ENCODE measurements at regions not wholly inside any gene's neighbourhood (a gene's known extent, or its start where the extent isn't known, plus 50 kb on each side); places are given as distances from the start of the nearest gene placed in this dataset.

- TF ChIP-seq SNAI2 (CRISPR knock-in tag; IDR thresholded peaks at IDR 0.05) (no peak), OSR1 (CRISPR knock-in tag; IDR thresholded peaks at IDR 0.05) (no peak), ARNTL (CRISPR knock-in tag; IDR thresholded peaks at IDR 0.05; ENCODE audit: borderline replicate concordance, low read depth) (no peak), CSRNP3 (CRISPR knock-in tag; IDR thresholded peaks at IDR 0.05) (no peak), ZNF70 (CRISPR knock-in tag; IDR thresholded peaks at IDR 0.05) (no peak), ISL1 (CRISPR knock-in tag; IDR thresholded peaks at IDR 0.05) (no peak), RARB (CRISPR knock-in tag; IDR thresholded peaks at IDR 0.05) (no peak), TOX (CRISPR knock-in tag; IDR thresholded peaks at IDR 0.05; ENCODE audit: borderline replicate concordance) (no peak)
- peak; percentile 83 for ATAC-seq
These were observed 77.9 kb upstream of the BMP5 start for GRCh38 chr6:55953335-55953734.

GRCh38 chr6:55950071-55950814 lies 74.9 kb upstream of the BMP5 start:
- no peak for ATAC-seq
- no peak for TF ChIP-seq ISL1 (CRISPR knock-in tag; IDR thresholded peaks at IDR 0.05)
- no peak for TF ChIP-seq RARB (CRISPR knock-in tag; IDR thresholded peaks at IDR 0.05)
- TF ChIP-seq TOX (CRISPR knock-in tag; IDR thresholded peaks at IDR 0.05; ENCODE audit: borderline replicate concordance) = no peak
- TF ChIP-seq OSR1 (CRISPR knock-in tag; IDR thresholded peaks at IDR 0.05) = no peak
- no peak for TF ChIP-seq GLIS3 (CRISPR knock-in tag; IDR thresholded peaks at IDR 0.05)
- no peak for TF ChIP-seq TCF4 (CRISPR knock-in tag; IDR thresholded peaks at IDR 0.05; ENCODE audit: borderline replicate concordance)
- TF ChIP-seq TSHZ2 (CRISPR knock-in tag; IDR thresholded peaks at IDR 0.05) = no peak
- TF ChIP-seq POU6F1 (CRISPR knock-in tag; IDR thresholded peaks at IDR 0.05; ENCODE audit: borderline replicate concordance, low read depth) = no peak
- TF ChIP-seq PPARA (CRISPR knock-in tag; IDR thresholded peaks at IDR 0.05; ENCODE audit: borderline replicate concordance) = no peak
- TF ChIP-seq BACH2 (CRISPR knock-in tag; IDR thresholded peaks at IDR 0.05; ENCODE audit: borderline replicate concordance) = no peak
- TF ChIP-seq ZC3H10 (CRISPR knock-in tag; IDR thresholded peaks at IDR 0.05) = no peak
- no peak for TF ChIP-seq SNAI2 (CRISPR knock-in tag; IDR thresholded peaks at IDR 0.05)
- TF ChIP-seq ARNTL (CRISPR knock-in tag; IDR thresholded peaks at IDR 0.05; ENCODE audit: borderline replicate concordance, low read depth) = no peak
- TF ChIP-seq ZFP30 (CRISPR knock-in tag; IDR thresholded peaks at IDR 0.05) = no peak
- TF ChIP-seq ZFP3 (CRISPR knock-in tag; IDR thresholded peaks at IDR 0.05) = no peak
- no peak for TF ChIP-seq ESRRG (CRISPR knock-in tag; IDR thresholded peaks at IDR 0.05)
- TF ChIP-seq CREB5 (CRISPR knock-in tag; IDR thresholded peaks at IDR 0.05; ENCODE audit: low read depth) = no peak
- no peak for TF ChIP-seq ZNF565 (CRISPR knock-in tag; conservative IDR thresholded peaks at IDR 0.05; ENCODE audit: low read depth)

- ATAC-seq = no peak
- no peak for TF ChIP-seq BACH2 (CRISPR knock-in tag; IDR thresholded peaks at IDR 0.05; ENCODE audit: borderline replicate concordance)
- TF ChIP-seq ZFP3 (CRISPR knock-in tag; IDR thresholded peaks at IDR 0.05) = no peak
- TF ChIP-seq CSDC2 (CRISPR knock-in tag; IDR thresholded peaks at IDR 0.05) = no peak
- no peak for TF ChIP-seq ESRRG (CRISPR knock-in tag; IDR thresholded peaks at IDR 0.05)
- TF ChIP-seq ZNF8 (CRISPR knock-in tag; IDR thresholded peaks at IDR 0.05) = no peak
- TF ChIP-seq RARB (CRISPR knock-in tag; IDR thresholded peaks at IDR 0.05) = no peak
- no peak for TF ChIP-seq CREB5 (CRISPR knock-in tag; IDR thresholded peaks at IDR 0.05; ENCODE audit: low read depth)
- no peak for TF ChIP-seq TCF4 (CRISPR knock-in tag; IDR thresholded peaks at IDR 0.05; ENCODE audit: borderline replicate concordance)
- TF ChIP-seq PPARA (CRISPR knock-in tag; IDR thresholded peaks at IDR 0.05; ENCODE audit: borderline replicate concordance) = no peak
- no peak for TF ChIP-seq SNAI2 (CRISPR knock-in tag; IDR thresholded peaks at IDR 0.05)
- no peak for TF ChIP-seq ARNTL (CRISPR knock-in tag; IDR thresholded peaks at IDR 0.05; ENCODE audit: borderline replicate concordance, low read depth)
- no peak for TF ChIP-seq TOX (CRISPR knock-in tag; IDR thresholded peaks at IDR 0.05; ENCODE audit: borderline replicate concordance)
- no peak for TF ChIP-seq ISL1 (CRISPR knock-in tag; IDR thresholded peaks at IDR 0.05)
- no peak for TF ChIP-seq ZFP30 (CRISPR knock-in tag; IDR thresholded peaks at IDR 0.05)
- no peak for TF ChIP-seq POU6F1 (CRISPR knock-in tag; IDR thresholded peaks at IDR 0.05; ENCODE audit: borderline replicate concordance, low read depth)
- no peak for TF ChIP-seq OSR1 (CRISPR knock-in tag; IDR thresholded peaks at IDR 0.05)
- no peak for TF ChIP-seq TSHZ2 (CRISPR knock-in tag; IDR thresholded peaks at IDR 0.05)
These were observed 67.9 kb upstream of the BMP5 start for GRCh38 chr6:55943329-55943728.

Measured in SK-N-SH treated with all-trans-retinoic acid at 6 μM for 48 hours (cell line).